GM19452 (cell line): ENCODE measurements at regions not wholly inside any gene's neighbourhood (a gene's known extent, or its start where the extent isn't known, plus 50 kb on each side); places are given as distances from the start of the nearest gene placed in this dataset.
"Not testable (repeated sequence)": the region's sequence is repeated elsewhere in the genome, so short reads cannot be mapped to it uniquely, and the experiment has no call there.

Experiments used
- ATAC-seq: cut with Tn5 transposase; IDR thresholded peaks from one replicate; pipeline ENCODE4 v1.9.1; 2021; ENCODE audit not compliant: unreplicated experiment

- ATAC-seq, result no peak
Measured at GRCh38 chr5:82659115-82659514, 381.0 kb upstream of the RPS23 start.

- ATAC-seq, result no peak
Measured at GRCh38 chr5:82657033-82657699, 379.0 kb upstream of the RPS23 start.

GRCh38 chr5:82656341-82656761 lies 378.2 kb upstream of the RPS23 start:
- ATAC-seq, result no peak

GRCh38 chr5:82655078-82655477 lies 376.9 kb upstream of the RPS23 start:
- ATAC-seq, result no peak

- ATAC-seq, result no peak
Measured at GRCh38 chr5:82649943-82650342, 371.8 kb upstream of the RPS23 start.

- ATAC-seq, result no peak
Measured at GRCh38 chr5:82644766-82645165, 366.6 kb upstream of the RPS23 start.

- ATAC-seq, result no peak
Measured at GRCh38 chr5:82644229-82644628, 366.1 kb upstream of the RPS23 start.

- ATAC-seq, result no peak
Measured at GRCh38 chr5:82642313-82642712, 364.2 kb upstream of the RPS23 start.

- ATAC-seq, result peak; percentile 76
Measured at GRCh38 chr5:82641331-82642003, 363.3 kb upstream of the RPS23 start.

- no peak for ATAC-seq
Measured at GRCh38 chr5:82640916-82641315, 362.8 kb upstream of the RPS23 start.

GRCh38 chr5:82639393-82640144 lies 361.4 kb upstream of the RPS23 start:
- ATAC-seq, result no peak

- ATAC-seq, result no peak
Measured at GRCh38 chr5:82636591-82636990, 358.4 kb upstream of the RPS23 start.

GRCh38 chr5:82635561-82636288 lies 357.6 kb upstream of the RPS23 start:
- ATAC-seq, result peak; percentile 74

GRCh38 chr5:82628364-82628910 lies 350.3 kb upstream of the RPS23 start:
- ATAC-seq, result no peak

- not testable (repeated sequence) for ATAC-seq
Measured at GRCh38 chr5:82626905-82627591, 348.9 kb upstream of the RPS23 start.

- ATAC-seq, result not testable (repeated sequence)
Measured at GRCh38 chr5:82626012-82626411, 347.9 kb upstream of the RPS23 start.

- no peak for ATAC-seq
Measured at GRCh38 chr5:82624062-82624461, 345.9 kb upstream of the RPS23 start.

GRCh38 chr5:82622711-82623514 lies 344.8 kb upstream of the RPS23 start:
- ATAC-seq, result no peak

GRCh38 chr5:82622205-82622604 lies 344.1 kb upstream of the RPS23 start:
- ATAC-seq, result no peak
